Tibial artery (tissue), 4 donors: ENCODE measurements at regions not wholly inside any gene's neighbourhood (a gene's known extent, or its start where the extent isn't known, plus 50 kb on each side); places are given as distances from the start of the nearest gene placed in this dataset.

Source experiments
- DNase-seq, 2 donors: peaks; one replicate each; pipeline ENCODE4 v3.0.0-alpha.2; 2019
- H3K27ac ChIP-seq, 2 donors: fragments of 200-600 bp; sonication (generic) in 1 of 2; 1 replicate in 1 of 2; 2 replicates in 1 of 2; pipeline ENCODE4 v1.5.1; 2018 to 2019; ENCODE audit warnings: mild to moderate bottlenecking in 1 of 2
- H3K27me3 ChIP-seq, 2 donors: fragments of 200-600 bp; sonication (generic) in 1 of 2; one replicate each; pipeline versions ENCODE4 v1.5.1 to v1.6.0; 2016 to 2019
- H3K36me3 ChIP-seq, 3 donors: fragments of 200-600 bp; sonication (generic) in 2 of 3; one replicate each; pipeline ENCODE4 v1.5.1; 2016 to 2019; ENCODE audit warnings: mild to moderate bottlenecking in 2 of 3
- H3K4me1 ChIP-seq, 4 donors: fragments of 200-600 bp; sonication (generic) in 2 of 4; 1 replicate in 3 of 4; 2 replicates in 1 of 4; pipeline ENCODE4 v1.5.1; 2016 to 2019
- H3K4me3 ChIP-seq, 2 donors: fragments of 200-600 bp; sonication (generic) in 1 of 2; 1 replicate in 1 of 2; 2 replicates in 1 of 2; pipeline ENCODE4 v1.5.1; 2018 to 2019; ENCODE audit warnings: mild to moderate bottlenecking in 2 of 2
- H3K9me3 ChIP-seq, 3 donors: fragments of 200-600 bp; sonication (generic) in 1 of 3; one replicate each; pipeline ENCODE4 v1.5.1; 2016 to 2019
- intact Hi-C: fragments of 100-400 bp; cut with DNase I; formaldehyde crosslinking; loops from one replicate; pipeline ENCODE4 v1.15.0; 2023; ENCODE audit warnings: low total_unique reads
- TF ChIP-seq, protein P1 (sequence below), 2 experiments: fragments of 200-600 bp in 1 of 2; fragments of 450-650 bp in 1 of 2; IDR thresholded peaks; one replicate each; pipeline ENCODE4 v1.5.1; 2017 to 2019; ENCODE audit warnings: antibody characterized with exemption in 2 of 2, mild to moderate bottlenecking in 1 of 2, moderate library complexity in 1 of 2

DNA sequence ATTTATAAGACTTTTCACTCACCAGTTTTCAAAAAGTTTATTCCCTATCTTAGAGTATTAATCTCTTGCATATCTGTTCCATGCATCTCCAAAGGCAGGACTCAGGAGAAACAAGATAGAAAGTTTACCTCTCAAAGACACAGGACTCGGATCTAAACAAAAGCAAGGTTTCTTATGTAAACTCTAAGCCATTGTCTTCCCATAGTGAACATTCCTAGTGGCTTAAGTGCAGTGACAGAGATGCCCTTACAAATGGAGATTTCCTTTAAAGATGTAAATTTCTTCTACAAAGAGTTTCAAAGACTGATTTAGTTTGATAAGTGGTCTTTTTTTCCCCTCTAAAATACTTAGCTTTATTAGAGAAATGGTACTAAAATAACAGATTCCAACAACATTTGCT lies 209.8 kb downstream of the ACTR3B start:
- Histone ChIP-seq H3K27me3 (no peaks in the 10 kb centered on the region), H3K36me3 (no peaks in the 10 kb centered on the region), H3K4me1 (no peaks in the 10 kb centered on the region), H3K27ac (no peak overlapping the region), H3K9me3 (peaks cover 0 to 9% (median 8%) of the 10 kb centered on the region in 3 donors), H3K4me3 (no peak overlapping the region)
- TF ChIP-seq, protein P1, sequence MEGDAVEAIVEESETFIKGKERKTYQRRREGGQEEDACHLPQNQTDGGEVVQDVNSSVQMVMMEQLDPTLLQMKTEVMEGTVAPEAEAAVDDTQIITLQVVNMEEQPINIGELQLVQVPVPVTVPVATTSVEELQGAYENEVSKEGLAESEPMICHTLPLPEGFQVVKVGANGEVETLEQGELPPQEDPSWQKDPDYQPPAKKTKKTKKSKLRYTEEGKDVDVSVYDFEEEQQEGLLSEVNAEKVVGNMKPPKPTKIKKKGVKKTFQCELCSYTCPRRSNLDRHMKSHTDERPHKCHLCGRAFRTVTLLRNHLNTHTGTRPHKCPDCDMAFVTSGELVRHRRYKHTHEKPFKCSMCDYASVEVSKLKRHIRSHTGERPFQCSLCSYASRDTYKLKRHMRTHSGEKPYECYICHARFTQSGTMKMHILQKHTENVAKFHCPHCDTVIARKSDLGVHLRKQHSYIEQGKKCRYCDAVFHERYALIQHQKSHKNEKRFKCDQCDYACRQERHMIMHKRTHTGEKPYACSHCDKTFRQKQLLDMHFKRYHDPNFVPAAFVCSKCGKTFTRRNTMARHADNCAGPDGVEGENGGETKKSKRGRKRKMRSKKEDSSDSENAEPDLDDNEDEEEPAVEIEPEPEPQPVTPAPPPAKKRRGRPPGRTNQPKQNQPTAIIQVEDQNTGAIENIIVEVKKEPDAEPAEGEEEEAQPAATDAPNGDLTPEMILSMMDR (IDR thresholded peaks at IDR 0.05) = no peak
- intact Hi-C loops = no loop called here
- no peak for DNase-seq

DNA sequence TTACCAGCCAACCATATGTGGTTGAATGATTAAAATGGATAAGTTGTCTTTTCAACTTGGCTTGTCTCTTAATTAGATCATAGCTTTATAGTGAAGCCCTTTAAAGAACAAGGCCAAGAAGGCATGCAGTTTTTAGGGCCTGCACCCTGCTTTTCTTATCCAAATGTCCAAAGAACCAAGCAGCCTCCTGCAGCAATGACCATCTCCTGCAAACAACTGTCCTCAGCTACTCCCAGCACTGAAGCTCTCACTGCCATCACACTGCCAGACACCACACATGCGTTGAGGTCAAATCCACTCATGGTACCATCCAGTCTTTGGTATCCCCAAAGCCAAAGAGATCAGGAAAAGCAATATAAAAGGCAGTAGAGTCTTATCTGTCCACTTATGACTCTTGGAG lies 210.3 kb downstream of the ACTR3B start:
- H3K36me3 ChIP-seq = no peaks in the 10 kb centered on the region

GRCh38 chr7:152970481-152970880 lies 210.9 kb downstream of the ACTR3B start:
- H3K4me1 ChIP-seq = no peaks in the 10 kb centered on the region

More for the DNA sequence above, 210.3 kb downstream of the ACTR3B start:
- Histone ChIP-seq H3K4me3 (no peak overlapping the region), H3K9me3 (peaks cover 0 to 9% (median 8%) of the 10 kb centered on the region in 3 donors), H3K4me1 (no peaks in the 10 kb centered on the region), H3K27ac (no peak overlapping the region), H3K27me3 (no peaks in the 10 kb centered on the region)
- TF ChIP-seq, protein P1 (IDR thresholded peaks at IDR 0.05) = no peak
- intact Hi-C loops = no loop called here
- DNase-seq = no peak

GRCh38 chr7:152974577-152974976 lies 215.0 kb downstream of the ACTR3B start:
- no peaks in the 10 kb centered on the region for H3K4me1 ChIP-seq
- no peak overlapping the region for H3K4me3 ChIP-seq
- H3K27me3 ChIP-seq = no peaks in the 10 kb centered on the region
- H3K27ac ChIP-seq = no peak overlapping the region
- intact Hi-C loops = no loop called here
- TF ChIP-seq, protein P1 (IDR thresholded peaks at IDR 0.05) = no peak
- H3K9me3 ChIP-seq = no peaks in the 10 kb centered on the region
- no peaks in the 10 kb centered on the region for H3K36me3 ChIP-seq
- DNase-seq = no peak

More at GRCh38 chr7:152970481-152970880, 210.9 kb downstream of the ACTR3B start:
- DNase-seq = no peak
- no peak overlapping the region for H3K4me3 ChIP-seq
- H3K36me3 ChIP-seq = no peaks in the 10 kb centered on the region
- no peaks in the 10 kb centered on the region for H3K27me3 ChIP-seq
- TF ChIP-seq, protein P1 (IDR thresholded peaks at IDR 0.05) = no peak
- no peak overlapping the region for H3K27ac ChIP-seq
- H3K9me3 ChIP-seq = peaks cover 0 to 9% (median 8%) of the 10 kb centered on the region in 3 donors
- intact Hi-C loops = no loop called here

GRCh38 chr7:152975076-152975475 lies 215.5 kb downstream of the ACTR3B start:
- Histone ChIP-seq H3K36me3 (no peaks in the 10 kb centered on the region), H3K27ac (no peak overlapping the region), H3K27me3 (no peaks in the 10 kb centered on the region), H3K9me3 (no peaks in the 10 kb centered on the region), H3K4me3 (no peak overlapping the region), H3K4me1 (no peaks in the 10 kb centered on the region)
- TF ChIP-seq, protein P1 (IDR thresholded peaks at IDR 0.05) = no peak
- intact Hi-C loops = no loop called here
- DNase-seq = no peak

DNA sequence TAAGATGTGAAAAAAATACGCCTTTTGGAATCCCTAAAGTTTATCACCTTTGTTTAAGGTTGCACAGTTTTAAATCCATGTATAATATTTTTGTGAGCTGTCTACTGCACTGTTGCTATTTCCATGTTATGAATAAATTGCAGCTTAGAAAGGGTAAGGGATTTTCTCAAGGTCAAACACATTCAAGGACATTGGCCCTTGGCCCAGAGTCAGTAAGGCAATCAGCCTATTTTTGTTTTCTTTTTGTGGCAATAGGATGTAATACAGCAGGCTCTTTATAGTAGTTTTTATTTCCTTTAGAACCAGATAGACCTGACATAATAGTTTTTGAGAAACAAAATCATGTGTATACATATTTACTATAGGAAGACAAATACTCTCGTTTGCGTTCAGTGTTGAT lies 219.8 kb downstream of the ACTR3B start:
- no peak overlapping the region for H3K4me3 ChIP-seq
- TF ChIP-seq, protein P1 (IDR thresholded peaks at IDR 0.05) = no peak
- no peak overlapping the region for H3K27ac ChIP-seq
- H3K9me3 ChIP-seq = no peaks in the 10 kb centered on the region
- no peak for DNase-seq
- no peaks in the 10 kb centered on the region for H3K36me3 ChIP-seq
- H3K4me1 ChIP-seq = no peaks in the 10 kb centered on the region
- no peaks in the 10 kb centered on the region for H3K27me3 ChIP-seq
- intact Hi-C loops = no loop called here
